Mesothelial cell of epicardium (in vitro differentiated cells): ENCODE measurements at regions not wholly inside any gene's neighbourhood (a gene's known extent, or its start where the extent isn't known, plus 50 kb on each side); places are given as distances from the start of the nearest gene placed in this dataset.

Experiments used
- DNase-seq, 2 experiments: peaks; one replicate each; pipeline ENCODE4 v3.0.0; 2021; ENCODE audit warnings: low spot score in 2 of 2; ENCODE audit not compliant: unreplicated experiment in 2 of 2
- H3K27ac Mint-ChIP-seq: 2 replicates; pipeline ENCODE4 v1.8.0; 2021; ENCODE audit warnings: mixed read lengths
- H3K27me3 Mint-ChIP-seq: 2 replicates; pipeline ENCODE4 v1.8.0; 2021; ENCODE audit warnings: low read depth, mixed read lengths
- H3K36me3 Mint-ChIP-seq: 2 replicates; pipeline ENCODE4 v1.8.0; 2021; ENCODE audit warnings: mixed read lengths
- H3K4me1 Mint-ChIP-seq: 2 replicates; pipeline ENCODE4 v1.8.0; 2021; ENCODE audit warnings: mixed read lengths
- H3K4me3 Mint-ChIP-seq: 2 replicates; pipeline ENCODE4 v1.8.0; 2021; ENCODE audit warnings: mild to moderate bottlenecking, moderate library complexity, mixed read lengths
- H3K9me3 Mint-ChIP-seq: 2 replicates; pipeline ENCODE4 v1.8.0; 2021; ENCODE audit warnings: mixed read lengths
- TF ChIP-seq, protein P1 (sequence below): fragments of 200-600 bp; sonication (generic); IDR thresholded peaks from one replicate; pipeline ENCODE4 v1.5.0; 2021; ENCODE audit warnings: antibody characterized with exemption; ENCODE audit not compliant: unreplicated experiment

DNA sequence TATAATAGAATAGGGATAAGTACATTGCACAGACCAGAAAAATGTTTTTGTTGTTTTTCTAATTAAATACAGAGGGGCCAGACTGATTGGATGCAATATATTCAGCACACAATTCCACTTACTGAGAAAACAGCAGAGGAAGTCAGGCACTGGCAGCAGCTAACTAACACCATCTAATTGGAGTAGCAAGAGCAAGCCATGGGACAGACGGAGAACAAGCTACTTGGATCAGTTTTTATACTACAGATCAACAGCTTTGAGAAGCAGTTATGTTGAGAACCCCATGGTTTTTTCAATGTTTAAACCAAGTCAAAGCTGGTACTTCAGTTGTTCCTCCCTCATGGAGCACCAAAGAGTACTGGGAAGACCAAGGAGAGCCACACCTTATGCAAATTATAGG is 1249.4 kb downstream of the LRFN5 start:
- TF ChIP-seq, protein P1, sequence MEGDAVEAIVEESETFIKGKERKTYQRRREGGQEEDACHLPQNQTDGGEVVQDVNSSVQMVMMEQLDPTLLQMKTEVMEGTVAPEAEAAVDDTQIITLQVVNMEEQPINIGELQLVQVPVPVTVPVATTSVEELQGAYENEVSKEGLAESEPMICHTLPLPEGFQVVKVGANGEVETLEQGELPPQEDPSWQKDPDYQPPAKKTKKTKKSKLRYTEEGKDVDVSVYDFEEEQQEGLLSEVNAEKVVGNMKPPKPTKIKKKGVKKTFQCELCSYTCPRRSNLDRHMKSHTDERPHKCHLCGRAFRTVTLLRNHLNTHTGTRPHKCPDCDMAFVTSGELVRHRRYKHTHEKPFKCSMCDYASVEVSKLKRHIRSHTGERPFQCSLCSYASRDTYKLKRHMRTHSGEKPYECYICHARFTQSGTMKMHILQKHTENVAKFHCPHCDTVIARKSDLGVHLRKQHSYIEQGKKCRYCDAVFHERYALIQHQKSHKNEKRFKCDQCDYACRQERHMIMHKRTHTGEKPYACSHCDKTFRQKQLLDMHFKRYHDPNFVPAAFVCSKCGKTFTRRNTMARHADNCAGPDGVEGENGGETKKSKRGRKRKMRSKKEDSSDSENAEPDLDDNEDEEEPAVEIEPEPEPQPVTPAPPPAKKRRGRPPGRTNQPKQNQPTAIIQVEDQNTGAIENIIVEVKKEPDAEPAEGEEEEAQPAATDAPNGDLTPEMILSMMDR: no peak
- no peak for DNase-seq
- no peaks in the 10 kb centered on the region for H3K9me3 Mint-ChIP-seq
- no peak overlapping the region for H3K4me3 Mint-ChIP-seq
- no peaks in the 10 kb centered on the region for H3K27me3 Mint-ChIP-seq
- H3K27ac Mint-ChIP-seq: no peak overlapping the region
- H3K4me1 Mint-ChIP-seq: peaks cover 11% of the 10 kb centered on the region
- no peaks in the 10 kb centered on the region for H3K36me3 Mint-ChIP-seq

DNA sequence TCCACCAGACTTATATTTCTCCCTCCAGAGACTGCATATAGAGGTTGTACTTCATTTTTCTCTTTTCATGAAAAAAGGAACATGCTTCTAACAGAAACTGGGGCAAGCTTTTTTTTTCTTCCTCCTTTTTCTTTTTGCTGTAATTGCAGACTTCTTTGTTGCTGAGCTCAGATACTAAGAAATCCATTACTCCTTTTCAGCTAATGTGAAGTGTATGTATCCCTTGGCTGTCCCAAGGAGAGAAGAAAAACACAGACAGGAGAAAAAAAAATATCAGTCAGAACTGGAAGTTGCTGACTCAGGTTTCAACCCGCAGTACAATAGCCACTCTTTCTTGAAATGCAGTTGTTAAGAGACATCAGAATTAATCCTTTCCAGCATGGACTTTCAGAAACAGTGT is 1248.4 kb downstream of the LRFN5 start:
- TF ChIP-seq, protein P1: no peak
- DNase-seq: no peak
- peak overlapping the region; percentile 75 for H3K27ac Mint-ChIP-seq
- no peaks in the 10 kb centered on the region for H3K9me3 Mint-ChIP-seq
- peaks cover 9% of the 10 kb centered on the region for H3K4me1 Mint-ChIP-seq
- H3K27me3 Mint-ChIP-seq: no peaks in the 10 kb centered on the region
- H3K4me3 Mint-ChIP-seq: no peak overlapping the region
- H3K36me3 Mint-ChIP-seq: no peaks in the 10 kb centered on the region

DNA sequence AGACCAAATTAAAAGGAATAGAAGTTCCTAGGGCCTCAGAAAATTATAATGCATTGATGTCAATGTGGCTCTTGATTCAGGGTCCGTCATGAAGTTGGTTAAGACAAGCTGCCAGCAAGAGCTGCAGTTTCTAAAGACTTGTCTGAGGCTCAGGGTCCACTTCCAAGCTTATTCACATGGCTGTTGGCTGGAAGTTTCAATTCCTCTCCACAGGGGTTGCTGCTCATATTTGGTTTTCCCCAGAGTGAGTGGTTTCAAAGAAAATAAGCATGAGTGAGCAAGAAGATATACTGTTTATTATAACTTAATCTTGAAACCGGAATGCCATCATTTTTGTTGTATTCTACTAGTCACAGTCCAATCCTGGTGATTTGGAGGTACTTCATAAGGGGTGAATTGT is 1247.4 kb downstream of the LRFN5 start:
- H3K36me3 Mint-ChIP-seq: no peaks in the 10 kb centered on the region
- H3K9me3 Mint-ChIP-seq: no peaks in the 10 kb centered on the region
- no peak overlapping the region for H3K4me3 Mint-ChIP-seq
- no peak overlapping the region for H3K27ac Mint-ChIP-seq
- H3K4me1 Mint-ChIP-seq: peaks cover 7% of the 10 kb centered on the region
- DNase-seq: no peak
- H3K27me3 Mint-ChIP-seq: no peaks in the 10 kb centered on the region
- TF ChIP-seq, protein P1: no peak

DNA sequence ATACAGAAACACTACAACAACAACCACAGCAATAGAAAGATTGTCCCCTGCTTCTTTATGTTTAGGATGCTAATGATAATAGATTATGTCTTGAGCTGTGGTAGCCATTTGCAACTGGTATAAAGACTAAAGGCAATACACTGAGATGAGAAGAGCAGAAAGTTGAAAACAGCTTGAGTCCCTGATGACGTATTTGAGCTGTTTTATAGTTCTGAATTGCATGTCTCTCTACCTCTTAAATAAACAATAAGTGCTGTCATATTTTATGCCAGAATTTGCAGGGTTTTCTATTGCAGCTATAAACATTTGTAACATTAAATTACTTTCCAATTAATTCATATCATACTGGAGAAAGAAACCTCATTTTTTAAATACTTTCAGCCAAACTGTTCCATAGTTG is 1242.0 kb downstream of the LRFN5 start:
- Mint-ChIP-seq H3K4me1 (no peaks in the 10 kb centered on the region), H3K9me3 (peaks cover 10% of the 10 kb centered on the region), H3K27me3 (no peaks in the 10 kb centered on the region), H3K4me3 (no peak overlapping the region), H3K27ac (no peak overlapping the region), H3K36me3 (no peaks in the 10 kb centered on the region)
- no peak for DNase-seq
- TF ChIP-seq, protein P1: no peak

DNA sequence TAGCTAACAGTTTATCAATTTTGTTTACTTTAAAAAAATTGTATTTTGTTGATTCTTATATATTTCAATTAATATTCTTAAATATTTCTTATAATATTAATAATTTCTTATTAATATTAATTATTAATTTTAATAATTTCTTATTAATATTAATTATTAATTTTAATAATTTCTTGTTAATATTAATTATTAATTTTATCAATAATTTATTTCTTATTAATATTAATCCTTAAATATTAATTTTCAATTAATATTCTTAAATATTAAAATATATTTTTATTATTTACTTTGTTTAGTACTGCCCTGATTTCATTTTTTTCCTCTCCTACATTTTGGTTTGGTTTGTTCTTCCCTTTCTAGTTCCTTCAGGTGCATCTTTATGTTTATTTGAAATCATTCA is 1208.1 kb downstream of the LRFN5 start:
- Mint-ChIP-seq H3K27me3 (peaks cover 2% of the 10 kb centered on the region), H3K9me3 (peaks cover 12% of the 10 kb centered on the region), H3K27ac (no peak overlapping the region), H3K4me3 (no peak overlapping the region), H3K36me3 (no peaks in the 10 kb centered on the region), H3K4me1 (no peaks in the 10 kb centered on the region)
- TF ChIP-seq, protein P1: no peak
- DNase-seq: no peak

DNA sequence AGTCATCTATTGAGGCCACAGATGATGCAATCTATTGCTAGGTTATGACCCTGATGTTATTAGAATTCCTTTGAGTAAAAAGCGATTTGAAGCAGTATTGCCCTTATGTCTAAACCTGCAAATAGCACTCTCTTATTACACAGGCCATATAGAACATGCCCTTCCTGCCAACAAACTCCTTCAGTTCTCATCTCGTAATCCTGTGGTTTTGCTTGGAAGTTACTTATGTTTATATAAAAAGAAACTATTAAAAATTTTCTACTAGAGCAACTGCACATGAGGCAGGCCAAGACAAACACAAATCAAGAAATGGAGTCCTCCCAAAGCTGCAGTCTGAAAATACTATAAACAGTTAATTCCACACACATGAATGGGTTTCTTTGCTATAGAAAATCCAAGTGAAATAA is 1200.2 kb downstream of the LRFN5 start:
- Mint-ChIP-seq H3K4me1 (peaks cover 10% of the 10 kb centered on the region), H3K4me3 (no peak overlapping the region), H3K9me3 (no peaks in the 10 kb centered on the region), H3K27ac (no peak overlapping the region), H3K27me3 (no peaks in the 10 kb centered on the region), H3K36me3 (no peaks in the 10 kb centered on the region)
- no peak for DNase-seq
- TF ChIP-seq, protein P1: no peak
